WTC11 (cell line): ENCODE measurements at regions not wholly inside any gene's neighbourhood (a gene's known extent, or its start where the extent isn't known, plus 50 kb on each side); places are given as distances from the start of the nearest gene placed in this dataset.

Experiments
- CTCF ChIP-seq: fragments of 200-600 bp; IDR thresholded peaks from 2 replicates; pipeline ENCODE4 v1.8.0; 2022; ENCODE audit warnings: antibody characterized with exemption
- ELF4 ChIP-seq: sonication (generic); formaldehyde crosslinking; IDR thresholded peaks from 2 replicates; pipeline ENCODE4 v1.8.1; 2022; ENCODE audit warnings: low read depth, mild to moderate bottlenecking, moderate library complexity, missing genetic modification reagents
- SMAD3 ChIP-seq: sonication (generic); formaldehyde crosslinking; IDR thresholded peaks from 2 replicates; pipeline ENCODE4 v1.8.0; 2022; ENCODE audit warnings: missing genetic modification reagents, mild to moderate bottlenecking, borderline replicate concordance
- SMAD4 ChIP-seq: sonication (generic); formaldehyde crosslinking; IDR thresholded peaks from 2 replicates; pipeline ENCODE4 v1.8.0; 2022; ENCODE audit warnings: mild to moderate bottlenecking, missing genetic modification reagents
- SP1 ChIP-seq: sonication (generic); formaldehyde crosslinking; conservative IDR thresholded peaks from 2 replicates; pipeline ENCODE4 v1.8.1; 2022; ENCODE audit warnings: missing genetic modification reagents
- ZMAT4 ChIP-seq: fragments of 250-450 bp; sonication (Bioruptor Pico); IDR thresholded peaks from 2 replicates; pipeline ENCODE4 v1.9.0; 2021; ENCODE audit warnings: mild to moderate bottlenecking
- ZNF138 ChIP-seq: sonication (generic); formaldehyde crosslinking; conservative IDR thresholded peaks from 2 replicates; pipeline ENCODE4 v1.8.1; 2022; ENCODE audit warnings: mild to moderate bottlenecking, moderate library complexity, missing genetic modification reagents
- ZNF532 ChIP-seq: fragments of 250-450 bp; sonication (Bioruptor Pico); IDR thresholded peaks from 2 replicates; pipeline ENCODE4 v1.9.0; 2021; ENCODE audit warnings: mild to moderate bottlenecking, borderline replicate concordance

DNA sequence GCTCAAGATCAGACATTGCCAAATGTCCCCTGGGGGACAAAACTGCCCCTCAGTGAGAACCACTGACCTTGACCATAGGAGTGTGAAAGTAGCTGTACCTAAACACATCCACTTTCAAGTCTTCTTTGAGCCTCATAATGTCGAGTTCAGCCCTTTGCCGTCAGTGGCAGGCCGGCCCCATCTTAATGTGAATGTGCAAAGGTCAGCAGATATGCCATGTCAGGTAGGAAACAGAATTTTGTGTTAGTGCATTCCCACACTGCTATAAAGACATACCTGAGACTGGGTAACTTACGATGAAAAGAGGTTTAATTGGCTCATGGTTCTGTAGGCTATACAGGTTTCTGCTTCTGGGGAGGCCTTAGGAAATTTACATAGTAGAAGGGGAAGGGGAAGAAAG is 95.1 kb upstream of the PIRT start:
- TF ChIP-seq ZNF138 (CRISPR knock-in tag) (no peak), ZNF532 (CRISPR knock-in tag) (no peak), ELF4 (no peak), CTCF (no peak), SP1 (CRISPR knock-in tag) (no peak), SMAD3 (no peak), SMAD4 (CRISPR knock-in tag) (no peak), ZMAT4 (no peak)
